Dendritic cell treated with granulocyte-macrophage colony-stimulating factor and Interleukin-4, amounts not matched to agents 40 ng/mL and 50 ng/mL, for 4 days (primary cell): ENCODE measurements at regions not wholly inside any gene's neighbourhood (a gene's known extent, or its start where the extent isn't known, plus 50 kb on each side); places are given as distances from the start of the nearest gene placed in this dataset.

Source experiments
- H3K27ac Mint-ChIP-seq: one replicate; pipeline ENCODE4 v1.8.0; 2022; ENCODE audit warnings: mild to moderate bottlenecking, mixed read lengths
- H3K27me3 Mint-ChIP-seq: one replicate; pipeline ENCODE4 v1.8.0; 2022; ENCODE audit warnings: mild to moderate bottlenecking, mixed read lengths
- H3K36me3 Mint-ChIP-seq: one replicate; pipeline ENCODE4 v1.8.0; 2022; ENCODE audit warnings: low read depth, mixed read lengths
- H3K4me1 Mint-ChIP-seq: one replicate; pipeline ENCODE4 v1.8.0; 2022; ENCODE audit warnings: low read depth, mixed read lengths
- H3K4me3 Mint-ChIP-seq: one replicate; pipeline ENCODE4 v1.8.0; 2022; ENCODE audit warnings: mild to moderate bottlenecking, moderate library complexity, mixed read lengths
- H3K9me3 Mint-ChIP-seq: one replicate; pipeline ENCODE4 v1.8.0; 2022; ENCODE audit warnings: mixed read lengths
- intact Hi-C: fragments of 100-400 bp; cut with micrococcal nuclease; formaldehyde crosslinking; loops from one replicate; pipeline ENCODE4 v1.15.0; 2022

- H3K36me3 Mint-ChIP-seq = no peaks in the 10 kb centered on the region
- H3K4me3 Mint-ChIP-seq = no peak overlapping the region
- no peak overlapping the region for H3K27ac Mint-ChIP-seq
- intact Hi-C loops = no loop called here
- no peaks in the 10 kb centered on the region for H3K9me3 Mint-ChIP-seq
- no peaks in the 10 kb centered on the region for H3K4me1 Mint-ChIP-seq
- peaks cover 19% of the 10 kb centered on the region for H3K27me3 Mint-ChIP-seq
These were observed 54.3 kb downstream of the TMEM215 start for GRCh38 chr9:32837551-32838058.

GRCh38 chr9:32839013-32839885 lies 55.9 kb downstream of the TMEM215 start:
- Mint-ChIP-seq H3K4me1 (no peaks in the 10 kb centered on the region), H3K9me3 (no peaks in the 10 kb centered on the region), H3K27me3 (peaks cover 28% of the 10 kb centered on the region), H3K27ac (no peak overlapping the region), H3K36me3 (no peaks in the 10 kb centered on the region), H3K4me3 (no peak overlapping the region)
- intact Hi-C loops = no loop called here

GRCh38 chr9:32841314-32841713 lies 58.0 kb downstream of the TMEM215 start:
- no peaks in the 10 kb centered on the region for H3K4me1 Mint-ChIP-seq
- no peaks in the 10 kb centered on the region for H3K36me3 Mint-ChIP-seq
- no peak overlapping the region for H3K4me3 Mint-ChIP-seq
- H3K27ac Mint-ChIP-seq = no peak overlapping the region
- no peaks in the 10 kb centered on the region for H3K9me3 Mint-ChIP-seq
- H3K27me3 Mint-ChIP-seq = peaks cover 28% of the 10 kb centered on the region
- intact Hi-C loops = loop anchor here (10.0 kb wide), 1 partner anchor 57 kb away; the partner anchor contains the start of gene TMEM215

GRCh38 chr9:32843295-32843694 lies 60.0 kb downstream of the TMEM215 start:
- Mint-ChIP-seq H3K4me1 (no peaks in the 10 kb centered on the region), H3K36me3 (no peaks in the 10 kb centered on the region), H3K4me3 (no peak overlapping the region), H3K27ac (no peak overlapping the region), H3K9me3 (no peaks in the 10 kb centered on the region), H3K27me3 (peaks cover 29% of the 10 kb centered on the region)
- intact Hi-C loops = loop anchor here (10.0 kb wide), 1 partner anchor 58 kb away; the partner anchor contains the start of gene TMEM215

- intact Hi-C loops = loop anchor here (10.0 kb wide), 1 partner anchor 59 kb away; the partner anchor contains the start of gene TMEM215
- H3K27ac Mint-ChIP-seq = no peak overlapping the region
- no peak overlapping the region for H3K4me3 Mint-ChIP-seq
- no peaks in the 10 kb centered on the region for H3K36me3 Mint-ChIP-seq
- peaks cover 35% of the 10 kb centered on the region for H3K27me3 Mint-ChIP-seq
- no peaks in the 10 kb centered on the region for H3K9me3 Mint-ChIP-seq
- H3K4me1 Mint-ChIP-seq = no peaks in the 10 kb centered on the region
These were observed 60.9 kb downstream of the TMEM215 start for GRCh38 chr9:32844259-32844658.

GRCh38 chr9:32854271-32854670 lies 70.9 kb downstream of the TMEM215 start:
- Mint-ChIP-seq H3K9me3 (no peaks in the 10 kb centered on the region), H3K27ac (no peak overlapping the region), H3K27me3 (peaks cover 41% of the 10 kb centered on the region), H3K4me1 (no peaks in the 10 kb centered on the region), H3K36me3 (no peaks in the 10 kb centered on the region), H3K4me3 (no peak overlapping the region)
- intact Hi-C loops = no loop called here

GRCh38 chr9:32855752-32856151 lies 72.4 kb downstream of the TMEM215 start:
- H3K27me3 Mint-ChIP-seq = peaks cover 45% of the 10 kb centered on the region
- intact Hi-C loops = no loop called here
- H3K27ac Mint-ChIP-seq = no peak overlapping the region
- no peaks in the 10 kb centered on the region for H3K9me3 Mint-ChIP-seq
- H3K4me1 Mint-ChIP-seq = no peaks in the 10 kb centered on the region
- no peak overlapping the region for H3K4me3 Mint-ChIP-seq
- H3K36me3 Mint-ChIP-seq = no peaks in the 10 kb centered on the region

- H3K4me3 Mint-ChIP-seq = no peak overlapping the region
- intact Hi-C loops = no loop called here
- no peaks in the 10 kb centered on the region for H3K36me3 Mint-ChIP-seq
- H3K9me3 Mint-ChIP-seq = no peaks in the 10 kb centered on the region
- H3K27me3 Mint-ChIP-seq = peaks cover 40% of the 10 kb centered on the region
- no peak overlapping the region for H3K27ac Mint-ChIP-seq
- peaks cover 19% of the 10 kb centered on the region for H3K4me1 Mint-ChIP-seq
These were observed 80.0 kb downstream of the TMEM215 start for GRCh38 chr9:32863291-32863690.

GRCh38 chr9:32864971-32865370 lies 81.6 kb downstream of the TMEM215 start:
- Mint-ChIP-seq H3K27me3 (peaks cover 34% of the 10 kb centered on the region), H3K4me3 (no peak overlapping the region), H3K4me1 (peaks cover 19% of the 10 kb centered on the region), H3K9me3 (no peaks in the 10 kb centered on the region), H3K36me3 (no peaks in the 10 kb centered on the region), H3K27ac (no peak overlapping the region)
- intact Hi-C loops = no loop called here

- no peaks in the 10 kb centered on the region for H3K9me3 Mint-ChIP-seq
- intact Hi-C loops = no loop called here
- no peaks in the 10 kb centered on the region for H3K36me3 Mint-ChIP-seq
- H3K4me1 Mint-ChIP-seq = peaks cover 19% of the 10 kb centered on the region
- no peak overlapping the region for H3K4me3 Mint-ChIP-seq
- peaks cover 32% of the 10 kb centered on the region for H3K27me3 Mint-ChIP-seq
- no peak overlapping the region for H3K27ac Mint-ChIP-seq
These were observed 82.9 kb downstream of the TMEM215 start for GRCh38 chr9:32866273-32866672.

GRCh38 chr9:32867026-32867425 lies 83.7 kb downstream of the TMEM215 start:
- Mint-ChIP-seq H3K4me1 (peaks cover 19% of the 10 kb centered on the region), H3K27me3 (peaks cover 33% of the 10 kb centered on the region), H3K27ac (no peak overlapping the region), H3K36me3 (no peaks in the 10 kb centered on the region), H3K4me3 (no peak overlapping the region), H3K9me3 (no peaks in the 10 kb centered on the region)
- intact Hi-C loops = no loop called here

GRCh38 chr9:32867601-32868204 lies 84.4 kb downstream of the TMEM215 start:
- intact Hi-C loops = no loop called here
- no peak overlapping the region for H3K4me3 Mint-ChIP-seq
- H3K27ac Mint-ChIP-seq = no peak overlapping the region
- peaks cover 36% of the 10 kb centered on the region for H3K27me3 Mint-ChIP-seq
- H3K9me3 Mint-ChIP-seq = no peaks in the 10 kb centered on the region
- H3K4me1 Mint-ChIP-seq = peaks cover 19% of the 10 kb centered on the region
- H3K36me3 Mint-ChIP-seq = no peaks in the 10 kb centered on the region

- H3K9me3 Mint-ChIP-seq = no peaks in the 10 kb centered on the region
- no peaks in the 10 kb centered on the region for H3K36me3 Mint-ChIP-seq
- no peak overlapping the region for H3K4me3 Mint-ChIP-seq
- H3K27me3 Mint-ChIP-seq = peaks cover 45% of the 10 kb centered on the region
- H3K4me1 Mint-ChIP-seq = peaks cover 15% of the 10 kb centered on the region
- H3K27ac Mint-ChIP-seq = no peak overlapping the region
- intact Hi-C loops = no loop called here
These were observed 86.1 kb downstream of the TMEM215 start for GRCh38 chr9:32869404-32869803.

- no peak overlapping the region for H3K4me3 Mint-ChIP-seq
- H3K27ac Mint-ChIP-seq = no peak overlapping the region
- no peaks in the 10 kb centered on the region for H3K4me1 Mint-ChIP-seq
- intact Hi-C loops = no loop called here
- H3K36me3 Mint-ChIP-seq = no peaks in the 10 kb centered on the region
- peaks cover 50% of the 10 kb centered on the region for H3K27me3 Mint-ChIP-seq
- no peaks in the 10 kb centered on the region for H3K9me3 Mint-ChIP-seq
These were observed 89.8 kb downstream of the TMEM215 start for GRCh38 chr9:32873131-32873530.
